ENCODE measurements at regions not wholly inside any gene's neighbourhood (a gene's known extent, or its start where the extent isn't known, plus 50 kb on each side); places are given as distances from the start of the nearest gene placed in this dataset.

- TF ChIP-seq CTCF (IDR thresholded peaks at IDR 0.05): no peak
- no peak for TF ChIP-seq POLR2A (IDR thresholded peaks at IDR 0.05)
Measured at GRCh38 chr4:166435449-166435848, 562.4 kb downstream of the TLL1 start.

All from testis (tissue), 2 donors.